HG03045 (cell line): ENCODE measurements at regions not wholly inside any gene's neighbourhood (a gene's known extent, or its start where the extent isn't known, plus 50 kb on each side); places are given as distances from the start of the nearest gene placed in this dataset.

Experiments used
- ATAC-seq: cut with Tn5 transposase; IDR thresholded peaks from one replicate; pipeline ENCODE4 v1.9.1; 2021; ENCODE audit warnings: mild to moderate bottlenecking, moderate library complexity; ENCODE audit not compliant: unreplicated experiment

- no peak for ATAC-seq
Observed at GRCh38 chr22:47286590-47286989, 524.1 kb downstream of the TBC1D22A start.

- ATAC-seq, result no peak
Observed at GRCh38 chr22:47285981-47286380, 523.5 kb downstream of the TBC1D22A start.

- no peak for ATAC-seq
Observed at GRCh38 chr22:47284822-47285221, 522.4 kb downstream of the TBC1D22A start.

GRCh38 chr22:47284360-47284759, 521.9 kb downstream of the TBC1D22A start:
- no peak for ATAC-seq

- ATAC-seq, result no peak
Observed at GRCh38 chr22:47283616-47284270, 521.3 kb downstream of the TBC1D22A start.

GRCh38 chr22:47282851-47283250, 520.4 kb downstream of the TBC1D22A start:
- no peak for ATAC-seq

- ATAC-seq, result no peak
Observed at GRCh38 chr22:47282366-47282765, 519.9 kb downstream of the TBC1D22A start.

- ATAC-seq, result no peak
Observed at GRCh38 chr22:47281126-47282106, 519.0 kb downstream of the TBC1D22A start.

- no peak for ATAC-seq
Observed at GRCh38 chr22:47280301-47280700, 517.9 kb downstream of the TBC1D22A start.

GRCh38 chr22:47279746-47280145, 517.3 kb downstream of the TBC1D22A start:
- no peak for ATAC-seq

- no peak for ATAC-seq
Observed at GRCh38 chr22:47279337-47279736, 516.9 kb downstream of the TBC1D22A start.

GRCh38 chr22:47278655-47279054, 516.2 kb downstream of the TBC1D22A start:
- no peak for ATAC-seq

- no peak for ATAC-seq
Observed at GRCh38 chr22:47277531-47277930, 515.1 kb downstream of the TBC1D22A start.

- no peak for ATAC-seq
Observed at GRCh38 chr22:47276991-47277390, 514.5 kb downstream of the TBC1D22A start.

GRCh38 chr22:47276450-47276820, 514.0 kb downstream of the TBC1D22A start:
- no peak for ATAC-seq

GRCh38 chr22:47275605-47276449, 513.4 kb downstream of the TBC1D22A start:
- no peak for ATAC-seq

GRCh38 chr22:47274196-47274595, 511.7 kb downstream of the TBC1D22A start:
- no peak for ATAC-seq

GRCh38 chr22:47270463-47271135, 508.1 kb downstream of the TBC1D22A start:
- ATAC-seq, result no peak

GRCh38 chr22:47269516-47270088, 507.2 kb downstream of the TBC1D22A start:
- ATAC-seq, result no peak
